ENCODE measurements at regions not wholly inside any gene's neighbourhood (a gene's known extent, or its start where the extent isn't known, plus 50 kb on each side); places are given as distances from the start of the nearest gene placed in this dataset.

DNA sequence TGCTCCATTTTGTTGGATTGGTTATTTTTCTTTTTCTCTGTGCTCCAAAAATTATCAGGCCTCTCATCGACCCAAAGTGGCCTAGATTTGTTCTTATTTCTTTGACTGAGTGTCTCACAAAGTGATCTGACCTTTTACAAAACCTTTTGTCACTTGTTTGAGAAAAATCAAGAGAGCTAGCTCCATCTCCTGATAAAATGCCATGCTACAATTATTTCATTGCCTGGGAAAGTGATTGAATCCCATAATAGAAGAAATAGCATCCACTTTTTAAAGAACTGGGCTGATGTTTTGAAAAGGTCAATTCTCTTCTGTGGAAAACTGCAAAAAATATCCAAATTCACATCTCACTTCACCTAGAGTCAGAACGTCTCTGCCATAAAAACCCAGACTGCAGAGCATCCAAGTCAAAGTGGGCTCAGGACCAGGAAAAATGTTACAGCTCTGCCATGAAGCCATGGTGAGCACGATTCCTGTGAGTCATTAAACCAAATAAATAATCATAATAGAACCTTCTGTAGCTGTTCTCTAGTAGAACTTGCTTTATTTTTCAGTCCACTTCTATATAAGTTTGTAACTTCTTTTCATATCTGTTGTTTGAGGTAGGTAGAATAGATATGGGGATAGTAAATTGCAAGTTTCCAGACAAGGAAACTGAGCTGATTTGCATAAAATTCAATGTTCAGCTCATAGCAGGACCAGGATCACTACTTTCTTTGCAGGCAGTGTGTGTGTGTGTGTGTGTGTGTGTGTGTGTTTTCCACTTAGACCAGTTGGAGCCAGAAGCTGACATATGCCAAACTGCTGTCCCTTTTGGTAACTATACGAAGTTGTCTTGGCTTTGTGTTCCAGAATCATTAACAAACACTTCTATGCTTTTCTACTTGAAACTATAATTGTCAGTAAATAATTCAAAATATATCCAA is 632.5 kb upstream of the ANKRD30A start:
- TF ChIP-seq, protein P1, sequence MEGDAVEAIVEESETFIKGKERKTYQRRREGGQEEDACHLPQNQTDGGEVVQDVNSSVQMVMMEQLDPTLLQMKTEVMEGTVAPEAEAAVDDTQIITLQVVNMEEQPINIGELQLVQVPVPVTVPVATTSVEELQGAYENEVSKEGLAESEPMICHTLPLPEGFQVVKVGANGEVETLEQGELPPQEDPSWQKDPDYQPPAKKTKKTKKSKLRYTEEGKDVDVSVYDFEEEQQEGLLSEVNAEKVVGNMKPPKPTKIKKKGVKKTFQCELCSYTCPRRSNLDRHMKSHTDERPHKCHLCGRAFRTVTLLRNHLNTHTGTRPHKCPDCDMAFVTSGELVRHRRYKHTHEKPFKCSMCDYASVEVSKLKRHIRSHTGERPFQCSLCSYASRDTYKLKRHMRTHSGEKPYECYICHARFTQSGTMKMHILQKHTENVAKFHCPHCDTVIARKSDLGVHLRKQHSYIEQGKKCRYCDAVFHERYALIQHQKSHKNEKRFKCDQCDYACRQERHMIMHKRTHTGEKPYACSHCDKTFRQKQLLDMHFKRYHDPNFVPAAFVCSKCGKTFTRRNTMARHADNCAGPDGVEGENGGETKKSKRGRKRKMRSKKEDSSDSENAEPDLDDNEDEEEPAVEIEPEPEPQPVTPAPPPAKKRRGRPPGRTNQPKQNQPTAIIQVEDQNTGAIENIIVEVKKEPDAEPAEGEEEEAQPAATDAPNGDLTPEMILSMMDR (IDR thresholded peaks at IDR 0.05; ENCODE audit: insufficient read depth, low read depth, low read length): no peak
- TF ChIP-seq EZH2 (IDR thresholded peaks at IDR 0.05; ENCODE audit: insufficient read depth, low read length): no peak

All from astrocyte (in vitro differentiated cells and primary cell).